Endometrium (tissue), 2 donors: ENCODE measurements at regions not wholly inside any gene's neighbourhood (a gene's known extent, or its start where the extent isn't known, plus 50 kb on each side); places are given as distances from the start of the nearest gene placed in this dataset.
A peak's percentile ranks its signal among the peaks of the same experiment; 100 is the strongest.

ENCODE experiments used
- FAIRE-seq: peaks from 2 replicates; lab custom pipeline; 2012; peaks lifted over from hg19 to GRCh38; lab: Jason Lieb, UNC
- donor health status: control.
- donor health status: control.

GRCh38 chr6:91126876-91127275 lies 540.0 kb upstream of the MAP3K7 start:
- FAIRE-seq = no peak

- no peak for FAIRE-seq
Observed at GRCh38 chr6:91117550-91117949, 530.7 kb upstream of the MAP3K7 start.

GRCh38 chr6:91114123-91114708 lies 527.3 kb upstream of the MAP3K7 start:
- FAIRE-seq = no peak

- FAIRE-seq = no peak
Observed at GRCh38 chr6:91106083-91106482, 519.2 kb upstream of the MAP3K7 start.

- no peak for FAIRE-seq
Observed at GRCh38 chr6:91105532-91105931, 518.7 kb upstream of the MAP3K7 start.

GRCh38 chr6:91099479-91099878 lies 512.6 kb upstream of the MAP3K7 start:
- FAIRE-seq = no peak

GRCh38 chr6:91098006-91098405 lies 511.1 kb upstream of the MAP3K7 start:
- no peak for FAIRE-seq

- peak; percentile 8 for FAIRE-seq
Observed at GRCh38 chr6:91097364-91097763, 510.5 kb upstream of the MAP3K7 start.

- FAIRE-seq = no peak
Observed at GRCh38 chr6:91094806-91095475, 508.1 kb upstream of the MAP3K7 start.

- FAIRE-seq = no peak
Observed at GRCh38 chr6:91094341-91094740, 507.5 kb upstream of the MAP3K7 start.

- no peak for FAIRE-seq
Observed at GRCh38 chr6:91088976-91089375, 502.1 kb upstream of the MAP3K7 start.

GRCh38 chr6:91088515-91088914 lies 501.6 kb upstream of the MAP3K7 start:
- FAIRE-seq = no peak

- peak; percentile 98 for FAIRE-seq
Observed at GRCh38 chr6:91087908-91088307, 501.0 kb upstream of the MAP3K7 start.

GRCh38 chr6:91083211-91083610 lies 496.3 kb upstream of the MAP3K7 start:
- FAIRE-seq = no peak

- no peak for FAIRE-seq
Observed at GRCh38 chr6:91082311-91082832, 495.5 kb upstream of the MAP3K7 start.

- peak; percentile 72 for FAIRE-seq
Observed at GRCh38 chr6:91081452-91082067, 494.7 kb upstream of the MAP3K7 start.

GRCh38 chr6:91080871-91081270 lies 494.0 kb upstream of the MAP3K7 start:
- FAIRE-seq = no peak

- FAIRE-seq = no peak
Observed at GRCh38 chr6:91079969-91080368, 493.1 kb upstream of the MAP3K7 start.

- FAIRE-seq = no peak
Observed at GRCh38 chr6:91075244-91075976, 488.5 kb upstream of the MAP3K7 start.

- FAIRE-seq = peak; percentile 51
Observed at GRCh38 chr6:91063362-91063761, 476.5 kb upstream of the MAP3K7 start.

- no peak for FAIRE-seq
Observed at GRCh38 chr6:91057689-91058088, 470.8 kb upstream of the MAP3K7 start.

- no peak for FAIRE-seq
Observed at GRCh38 chr6:91055959-91056358, 469.1 kb upstream of the MAP3K7 start.
